ENCODE measurements at regions not wholly inside any gene's neighbourhood (a gene's known extent, or its start where the extent isn't known, plus 50 kb on each side); places are given as distances from the start of the nearest gene placed in this dataset.

- H3K27ac ChIP-seq (ENCODE audit: low read depth in 1 of 3, low read length in 2 of 3) = no peak overlapping the region
- H3K36me3 ChIP-seq (ENCODE audit: control insufficient read depth in 3 of 3, insufficient read depth in 2 of 3, low read depth in 1 of 3, low read length in 3 of 3) = no peaks in the 10 kb centered on the region
- no peak overlapping the region for H3K4me3 ChIP-seq (ENCODE audit: low read depth in 1 of 3, low read length in 3 of 3)
- no peaks in the 10 kb centered on the region for H3K27me3 ChIP-seq (ENCODE audit: control insufficient read depth in 3 of 3, insufficient read depth in 3 of 3, low read length in 3 of 3)
- no peaks in the 10 kb centered on the region for H3K9me3 ChIP-seq (ENCODE audit: control insufficient read depth in 2 of 2, insufficient read depth in 1 of 2, low read depth in 1 of 2, low read length in 1 of 2)
- DNase-seq (no peak), FAIRE-seq (no peak)
- 56 to 66% (median 61%) methylated on average over 3 of the region's 3 CpGs for WGBS, 3 donors
- H3K4me1 ChIP-seq (ENCODE audit: control insufficient read depth in 3 of 3, insufficient read depth in 2 of 3, low read depth in 1 of 3, low read length in 2 of 3) = no peaks in the 10 kb centered on the region
Measured at GRCh38 chr11:122030286-122030685, 85.7 kb downstream of the BLID start.

GRCh38 chr11:122028545-122028944, 87.5 kb downstream of the BLID start:
- 74 to 87% (median 76%) methylated on average over 4 of the region's 4 CpGs for WGBS, 3 donors
- H3K27ac ChIP-seq (ENCODE audit: low read depth in 1 of 3, low read length in 2 of 3) = no peak overlapping the region
- no peaks in the 10 kb centered on the region for H3K4me1 ChIP-seq (ENCODE audit: control insufficient read depth in 3 of 3, insufficient read depth in 2 of 3, low read depth in 1 of 3, low read length in 2 of 3)
- H3K36me3 ChIP-seq (ENCODE audit: control insufficient read depth in 3 of 3, insufficient read depth in 2 of 3, low read depth in 1 of 3, low read length in 3 of 3) = no peaks in the 10 kb centered on the region
- FAIRE-seq = no peak
- no peaks in the 10 kb centered on the region for H3K9me3 ChIP-seq (ENCODE audit: control insufficient read depth in 2 of 2, insufficient read depth in 1 of 2, low read depth in 1 of 2, low read length in 1 of 2)
- no peak overlapping the region for H3K4me3 ChIP-seq (ENCODE audit: low read depth in 1 of 3, low read length in 3 of 3)
- H3K27me3 ChIP-seq (ENCODE audit: control insufficient read depth in 3 of 3, insufficient read depth in 3 of 3, low read length in 3 of 3) = no peaks in the 10 kb centered on the region
- DNase-seq = no peak

- H3K4me3 ChIP-seq (ENCODE audit: low read depth in 1 of 3, low read length in 3 of 3) = no peak overlapping the region
- no peak overlapping the region for H3K27ac ChIP-seq (ENCODE audit: low read depth in 1 of 3, low read length in 2 of 3)
- no peak for DNase-seq
- H3K9me3 ChIP-seq (ENCODE audit: control insufficient read depth in 2 of 2, insufficient read depth in 1 of 2, low read depth in 1 of 2, low read length in 1 of 2) = no peaks in the 10 kb centered on the region
- no peaks in the 10 kb centered on the region for H3K4me1 ChIP-seq (ENCODE audit: control insufficient read depth in 3 of 3, insufficient read depth in 2 of 3, low read depth in 1 of 3, low read length in 2 of 3)
- no peak for FAIRE-seq
- 87 to 92% (median 88%) methylated on average over 2 of the region's 2 CpGs for WGBS, 3 donors
- H3K36me3 ChIP-seq (ENCODE audit: control insufficient read depth in 3 of 3, insufficient read depth in 2 of 3, low read depth in 1 of 3, low read length in 3 of 3) = no peaks in the 10 kb centered on the region
- H3K27me3 ChIP-seq (ENCODE audit: control insufficient read depth in 3 of 3, insufficient read depth in 3 of 3, low read length in 3 of 3) = no peaks in the 10 kb centered on the region
Measured at GRCh38 chr11:122028036-122028435, 88.0 kb downstream of the BLID start.

- no peaks in the 10 kb centered on the region for H3K27me3 ChIP-seq (ENCODE audit: control insufficient read depth in 3 of 3, insufficient read depth in 3 of 3, low read length in 3 of 3)
- WGBS, 3 donors = 85 to 89% (median 86%) methylated on average over 12 of the region's 12 CpGs
- no peaks in the 10 kb centered on the region for H3K36me3 ChIP-seq (ENCODE audit: control insufficient read depth in 3 of 3, insufficient read depth in 2 of 3, low read depth in 1 of 3, low read length in 3 of 3)
- DNase-seq (no peak), FAIRE-seq (no peak)
- no peaks in the 10 kb centered on the region for H3K9me3 ChIP-seq (ENCODE audit: control insufficient read depth in 2 of 2, insufficient read depth in 1 of 2, low read depth in 1 of 2, low read length in 1 of 2)
- no peaks in the 10 kb centered on the region for H3K4me1 ChIP-seq (ENCODE audit: control insufficient read depth in 3 of 3, insufficient read depth in 2 of 3, low read depth in 1 of 3, low read length in 2 of 3)
- H3K4me3 ChIP-seq (ENCODE audit: low read depth in 1 of 3, low read length in 3 of 3) = no peak overlapping the region
- H3K27ac ChIP-seq (ENCODE audit: low read depth in 1 of 3, low read length in 2 of 3) = no peak overlapping the region
Measured at GRCh38 chr11:122025757-122026156, 90.3 kb downstream of the BLID start.

- DNase-seq = no peak
- WGBS, 3 donors = 45 to 65% (median 50%) methylated on average over 3 of the region's 3 CpGs
- Histone ChIP-seq H3K9me3 (ENCODE audit: control insufficient read depth in 2 of 2, insufficient read depth in 1 of 2, low read depth in 1 of 2, low read length in 1 of 2) (no peaks in the 10 kb centered on the region), H3K27me3 (ENCODE audit: control insufficient read depth in 3 of 3, insufficient read depth in 3 of 3, low read length in 3 of 3) (no peaks in the 10 kb centered on the region), H3K4me3 (ENCODE audit: low read depth in 1 of 3, low read length in 3 of 3) (no peak overlapping the region), H3K4me1 (ENCODE audit: control insufficient read depth in 3 of 3, insufficient read depth in 2 of 3, low read depth in 1 of 3, low read length in 2 of 3) (no peaks in the 10 kb centered on the region), H3K36me3 (ENCODE audit: control insufficient read depth in 3 of 3, insufficient read depth in 2 of 3, low read depth in 1 of 3, low read length in 3 of 3) (no peaks in the 10 kb centered on the region), H3K27ac (ENCODE audit: low read depth in 1 of 3, low read length in 2 of 3) (no peak overlapping the region)
- FAIRE-seq = no peak
Measured at GRCh38 chr11:122024278-122024677, 91.7 kb downstream of the BLID start.

GRCh38 chr11:122023614-122024250, 92.3 kb downstream of the BLID start:
- no peak for FAIRE-seq
- DNase-seq = no peak
- Histone ChIP-seq H3K9me3 (ENCODE audit: control insufficient read depth in 2 of 2, insufficient read depth in 1 of 2, low read depth in 1 of 2, low read length in 1 of 2) (no peaks in the 10 kb centered on the region), H3K4me3 (ENCODE audit: low read depth in 1 of 3, low read length in 3 of 3) (no peak overlapping the region), H3K36me3 (ENCODE audit: control insufficient read depth in 3 of 3, insufficient read depth in 2 of 3, low read depth in 1 of 3, low read length in 3 of 3) (no peaks in the 10 kb centered on the region), H3K4me1 (ENCODE audit: control insufficient read depth in 3 of 3, insufficient read depth in 2 of 3, low read depth in 1 of 3, low read length in 2 of 3) (no peaks in the 10 kb centered on the region), H3K27me3 (ENCODE audit: control insufficient read depth in 3 of 3, insufficient read depth in 3 of 3, low read length in 3 of 3) (no peaks in the 10 kb centered on the region), H3K27ac (ENCODE audit: low read depth in 1 of 3, low read length in 2 of 3) (no peak overlapping the region)
- WGBS, 3 donors = 75 to 82% (median 77%) methylated on average over 8 of the region's 8 CpGs

GRCh38 chr11:122022646-122023045, 93.4 kb downstream of the BLID start:
- no peak for DNase-seq
- no peaks in the 10 kb centered on the region for H3K9me3 ChIP-seq (ENCODE audit: control insufficient read depth in 2 of 2, insufficient read depth in 1 of 2, low read depth in 1 of 2, low read length in 1 of 2)
- H3K36me3 ChIP-seq (ENCODE audit: control insufficient read depth in 3 of 3, insufficient read depth in 2 of 3, low read depth in 1 of 3, low read length in 3 of 3) = no peaks in the 10 kb centered on the region
- FAIRE-seq = no peak
- H3K27me3 ChIP-seq (ENCODE audit: control insufficient read depth in 3 of 3, insufficient read depth in 3 of 3, low read length in 3 of 3) = no peaks in the 10 kb centered on the region
- no peaks in the 10 kb centered on the region for H3K4me1 ChIP-seq (ENCODE audit: control insufficient read depth in 3 of 3, insufficient read depth in 2 of 3, low read depth in 1 of 3, low read length in 2 of 3)
- 85 to 91% (median 87%) methylated on average over 6 of the region's 6 CpGs for WGBS, 3 donors
- H3K4me3 ChIP-seq (ENCODE audit: low read depth in 1 of 3, low read length in 3 of 3) = no peak overlapping the region
- H3K27ac ChIP-seq (ENCODE audit: low read depth in 1 of 3, low read length in 2 of 3) = no peak overlapping the region

- H3K27ac ChIP-seq (ENCODE audit: low read depth in 1 of 3, low read length in 2 of 3) = no peak overlapping the region
- no peak for DNase-seq
- H3K36me3 ChIP-seq (ENCODE audit: control insufficient read depth in 3 of 3, insufficient read depth in 2 of 3, low read depth in 1 of 3, low read length in 3 of 3) = no peaks in the 10 kb centered on the region
- H3K4me1 ChIP-seq (ENCODE audit: control insufficient read depth in 3 of 3, insufficient read depth in 2 of 3, low read depth in 1 of 3, low read length in 2 of 3) = no peaks in the 10 kb centered on the region
- H3K4me3 ChIP-seq (ENCODE audit: low read depth in 1 of 3, low read length in 3 of 3) = no peak overlapping the region
- 56 to 70% (median 68%) methylated on average over 2 of the region's 2 CpGs for WGBS, 3 donors
- H3K9me3 ChIP-seq (ENCODE audit: control insufficient read depth in 2 of 2, insufficient read depth in 1 of 2, low read depth in 1 of 2, low read length in 1 of 2) = no peaks in the 10 kb centered on the region
- no peaks in the 10 kb centered on the region for H3K27me3 ChIP-seq (ENCODE audit: control insufficient read depth in 3 of 3, insufficient read depth in 3 of 3, low read length in 3 of 3)
- no peak for FAIRE-seq
Measured at GRCh38 chr11:122020902-122021301, 95.1 kb downstream of the BLID start.

Measured in small intestine (tissue), 7 donors.